PC-3 (cell line): ENCODE measurements at regions not wholly inside any gene's neighbourhood (a gene's known extent, or its start where the extent isn't known, plus 50 kb on each side); places are given as distances from the start of the nearest gene placed in this dataset.

Source experiments
- EZH2 ChIP-seq: fragments of 300-600 bp; sonication (generic); IDR thresholded peaks from one replicate; pipeline ENCODE4 v1.6.1; 2017; ENCODE audit warnings: antibody characterized with exemption, mild to moderate bottlenecking, low read length; ENCODE audit not compliant: unreplicated experiment
- TF ChIP-seq, protein P1 (sequence below): fragments of 300-600 bp; sonication (generic); conservative IDR thresholded peaks from 2 replicates; pipeline ENCODE4 v1.5.1; 2017; ENCODE audit warnings: antibody characterized with exemption, low read depth, mild to moderate bottlenecking, low read length

DNA sequence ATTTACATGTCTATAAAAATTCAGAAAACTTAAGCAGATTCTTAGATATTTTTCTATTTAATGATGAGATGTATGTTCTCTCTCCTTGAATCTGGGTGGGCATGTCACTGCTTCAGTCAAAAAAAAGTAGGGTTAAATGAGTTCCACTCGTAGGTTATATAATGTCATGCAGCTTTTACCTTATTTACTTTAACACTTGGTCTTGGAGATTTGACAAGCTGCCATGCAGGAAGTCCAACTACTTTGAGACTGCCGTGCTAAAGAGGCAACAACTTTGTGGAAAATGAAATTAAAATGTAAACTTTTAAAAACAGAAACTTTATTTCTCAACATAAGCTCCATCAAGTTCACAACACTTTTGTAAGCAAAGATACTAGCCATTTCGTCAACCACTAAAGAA is 1336.0 kb upstream of the CDH8 start:
- no peak for TF ChIP-seq EZH2
- TF ChIP-seq, protein P1, sequence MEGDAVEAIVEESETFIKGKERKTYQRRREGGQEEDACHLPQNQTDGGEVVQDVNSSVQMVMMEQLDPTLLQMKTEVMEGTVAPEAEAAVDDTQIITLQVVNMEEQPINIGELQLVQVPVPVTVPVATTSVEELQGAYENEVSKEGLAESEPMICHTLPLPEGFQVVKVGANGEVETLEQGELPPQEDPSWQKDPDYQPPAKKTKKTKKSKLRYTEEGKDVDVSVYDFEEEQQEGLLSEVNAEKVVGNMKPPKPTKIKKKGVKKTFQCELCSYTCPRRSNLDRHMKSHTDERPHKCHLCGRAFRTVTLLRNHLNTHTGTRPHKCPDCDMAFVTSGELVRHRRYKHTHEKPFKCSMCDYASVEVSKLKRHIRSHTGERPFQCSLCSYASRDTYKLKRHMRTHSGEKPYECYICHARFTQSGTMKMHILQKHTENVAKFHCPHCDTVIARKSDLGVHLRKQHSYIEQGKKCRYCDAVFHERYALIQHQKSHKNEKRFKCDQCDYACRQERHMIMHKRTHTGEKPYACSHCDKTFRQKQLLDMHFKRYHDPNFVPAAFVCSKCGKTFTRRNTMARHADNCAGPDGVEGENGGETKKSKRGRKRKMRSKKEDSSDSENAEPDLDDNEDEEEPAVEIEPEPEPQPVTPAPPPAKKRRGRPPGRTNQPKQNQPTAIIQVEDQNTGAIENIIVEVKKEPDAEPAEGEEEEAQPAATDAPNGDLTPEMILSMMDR, result no peak
